ENCODE measurements at regions not wholly inside any gene's neighbourhood (a gene's known extent, or its start where the extent isn't known, plus 50 kb on each side); places are given as distances from the start of the nearest gene placed in this dataset.

DNA sequence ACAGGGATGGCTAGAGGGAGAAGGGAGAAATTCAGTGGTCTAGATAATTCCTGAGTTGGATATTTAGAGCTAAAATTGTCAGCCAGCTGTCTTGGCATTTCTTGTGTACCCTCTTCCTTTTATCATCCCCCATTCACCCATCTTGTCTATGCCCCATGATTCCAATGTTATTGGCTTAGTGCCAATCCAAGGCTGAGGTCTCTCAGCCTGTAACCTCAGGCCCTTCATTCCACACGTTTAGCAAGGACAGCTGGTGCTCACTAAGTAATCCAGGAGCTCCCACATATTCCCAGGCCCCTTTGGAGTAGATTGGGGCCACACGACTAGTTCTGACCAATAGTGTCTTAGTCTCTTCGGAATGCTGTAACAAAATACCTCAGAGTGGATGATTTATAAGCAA is 112.4 kb upstream of the ATXN1 start:
- TF ChIP-seq CTCF (IDR thresholded peaks at IDR 0.05) (no peak), POLR2A (IDR thresholded peaks at IDR 0.05) (no peak)

All from suprapubic skin (tissue), 3 donors.